Body of pancreas (tissue), 4 donors: ENCODE measurements at regions not wholly inside any gene's neighbourhood (a gene's known extent, or its start where the extent isn't known, plus 50 kb on each side); places are given as distances from the start of the nearest gene placed in this dataset.

Experiments used
- ATAC-seq: fragments of 150-250 bp; one replicate; pipeline ENCODE4 v1.9.1; 2016
- DNase-seq, 4 donors: peaks; one replicate each; pipeline ENCODE4 v3.0.0-alpha.2; 2019
- H3K27ac ChIP-seq, 4 donors: fragments of 200-600 bp; sonication (generic); 1 replicate in 3 of 4; 2 replicates in 1 of 4; pipeline versions ENCODE4 v1.5.1 to v1.6.1; 2016 to 2019; ENCODE audit warnings: mild to moderate bottlenecking in 1 of 4, mixed read lengths in 1 of 4, moderate library complexity in 1 of 4
- H3K27me3 ChIP-seq, 2 donors: fragments of 200-600 bp; sonication (generic); one replicate each; pipeline ENCODE4 v1.6.0; 2016; ENCODE audit warnings: mild to moderate bottlenecking in 1 of 2
- H3K36me3 ChIP-seq, 2 donors: fragments of 200-600 bp; sonication (generic); replicated peaks in 1 of 2; 2 replicates each; pipeline ENCODE4 v1.5.1; 2016; ENCODE audit warnings: low read depth in 2 of 2; ENCODE audit not compliant: insufficient read depth in 1 of 2
- H3K4me1 ChIP-seq: fragments of 200-600 bp; sonication (generic); one replicate; pipeline ENCODE4 v1.6.0; 2016
- H3K4me3 ChIP-seq, 2 donors: fragments of 200-600 bp; sonication (generic); 1 replicate in 1 of 2; 2 replicates in 1 of 2; pipeline ENCODE4 v1.5.1; 2016 to 2019
- H3K9me3 ChIP-seq, 3 donors: fragments of 200-600 bp; sonication (generic); 1 replicate in 2 of 3; 2 replicates in 1 of 3; pipeline ENCODE4 v1.5.1; 2016
- CTCF ChIP-seq, 7 experiments: fragments of 450-650 bp in 4 of 7; fragments of 200-600 bp in 3 of 7; sonication (generic) in 3 of 7; IDR thresholded peaks; one replicate each; pipeline ENCODE4 v1.5.1; 2016 to 2019; ENCODE audit warnings: antibody characterized with exemption in 7 of 7
- POLR2A ChIP-seq, 3 donors: fragments of 450-650 bp; IDR thresholded peaks; one replicate each; pipeline ENCODE4 v1.6.1; 2016; ENCODE audit warnings: antibody characterized with exemption in 3 of 3, mild to moderate bottlenecking in 2 of 3
- WGBS, 2 donors: methylation state at CpG; one replicate each; pipeline ENCODE4 v1.1.5; 2017; 5-methylcytosine and 5-hydroxymethylcytosine counted together
- intact Hi-C: fragments of 100-400 bp; cut with DNase I; formaldehyde crosslinking; loops from one replicate; pipeline ENCODE4 v1.15.1; 2023

DNA sequence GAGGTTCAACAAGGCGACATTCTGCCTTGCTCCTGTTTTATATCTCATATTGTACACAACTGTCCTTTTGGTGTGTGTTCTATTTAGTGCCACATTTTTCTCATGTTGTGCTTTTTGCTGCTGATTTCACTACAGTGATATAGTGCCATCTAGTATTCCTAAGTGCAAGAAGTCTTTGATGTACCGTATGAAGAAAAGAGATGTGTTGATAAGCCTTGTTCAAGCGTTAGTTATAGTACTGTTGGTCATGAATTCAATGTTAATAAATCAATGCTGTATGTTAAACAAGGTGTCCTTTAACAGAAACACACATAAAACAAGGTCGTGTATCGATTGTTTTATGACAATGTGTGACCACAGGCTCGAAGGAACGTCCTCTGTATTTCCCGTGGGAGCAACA, 939.4 kb downstream of the GATA3 start:
- H3K27me3 ChIP-seq = no peaks in the 10 kb centered on the region
- intact Hi-C loops = no loop called here
- H3K4me1 ChIP-seq = no peaks in the 10 kb centered on the region
- no peaks in the 10 kb centered on the region for H3K9me3 ChIP-seq
- TF ChIP-seq POLR2A (IDR thresholded peaks at IDR 0.05) = no peak
- TF ChIP-seq CTCF (IDR thresholded peaks at IDR 0.05) = no peak
- DNase-seq (no peak), ATAC-seq (no peak)
- H3K27ac ChIP-seq = no peak overlapping the region
- 24% methylated on average over 8 of the region's 8 CpGs for WGBS, 2 donors
- H3K36me3 ChIP-seq = no peaks in the 10 kb centered on the region
- H3K4me3 ChIP-seq = no peak overlapping the region

- Histone ChIP-seq H3K4me1 (no peaks in the 10 kb centered on the region), H3K27me3 (no peaks in the 10 kb centered on the region), H3K9me3 (no peaks in the 10 kb centered on the region), H3K27ac (no peak overlapping the region), H3K4me3 (no peak overlapping the region), H3K36me3 (no peaks in the 10 kb centered on the region)
- DNase-seq (no peak), ATAC-seq (no peak)
- TF ChIP-seq CTCF (IDR thresholded peaks at IDR 0.05) (no peak), POLR2A (IDR thresholded peaks at IDR 0.05) (no peak)
- intact Hi-C loops = no loop called here
These were observed 944.3 kb downstream of the GATA3 start for GRCh38 chr10:8998751-8999150.

GRCh38 chr10:9003122-9003521, 948.6 kb downstream of the GATA3 start:
- Histone ChIP-seq H3K4me3 (no peak overlapping the region), H3K27ac (no peak overlapping the region), H3K36me3 (no peaks in the 10 kb centered on the region), H3K27me3 (no peaks in the 10 kb centered on the region), H3K4me1 (no peaks in the 10 kb centered on the region), H3K9me3 (no peaks in the 10 kb centered on the region)
- TF ChIP-seq CTCF (IDR thresholded peaks at IDR 0.05) (no peak), POLR2A (IDR thresholded peaks at IDR 0.05) (no peak)
- DNase-seq (no peak), ATAC-seq (no peak)
- intact Hi-C loops = no loop called here
- 78 to 80% methylated on average over 4 of the region's 4 CpGs for WGBS, 2 donors

- H3K4me3 ChIP-seq = no peak overlapping the region
- TF ChIP-seq CTCF (IDR thresholded peaks at IDR 0.05) (no peak), POLR2A (IDR thresholded peaks at IDR 0.05) (no peak)
- WGBS, 2 donors = 67 to 77% methylated on average over 6 of the region's 6 CpGs
- ATAC-seq (no peak), DNase-seq (no peak)
- H3K27ac ChIP-seq = no peak overlapping the region
- H3K27me3 ChIP-seq = no peaks in the 10 kb centered on the region
- H3K4me1 ChIP-seq = no peaks in the 10 kb centered on the region
- no peaks in the 10 kb centered on the region for H3K36me3 ChIP-seq
- no peaks in the 10 kb centered on the region for H3K9me3 ChIP-seq
- intact Hi-C loops = no loop called here
These were observed 950.2 kb downstream of the GATA3 start for GRCh38 chr10:9004736-9005135.

GRCh38 chr10:9009505-9009904, 955.0 kb downstream of the GATA3 start:
- DNase-seq (no peak), ATAC-seq (no peak)
- Histone ChIP-seq H3K27me3 (no peaks in the 10 kb centered on the region), H3K4me1 (no peaks in the 10 kb centered on the region), H3K4me3 (no peak overlapping the region), H3K9me3 (no peaks in the 10 kb centered on the region), H3K36me3 (no peaks in the 10 kb centered on the region), H3K27ac (no peak overlapping the region)
- intact Hi-C loops = no loop called here
- 72 to 75% methylated on average over 9 of the region's 9 CpGs for WGBS, 2 donors
- TF ChIP-seq CTCF (IDR thresholded peaks at IDR 0.05) = no peak
- TF ChIP-seq POLR2A (IDR thresholded peaks at IDR 0.05) = no peak
